Small intestine (tissue), 7 donors: ENCODE measurements at regions not wholly inside any gene's neighbourhood (a gene's known extent, or its start where the extent isn't known, plus 50 kb on each side); places are given as distances from the start of the nearest gene placed in this dataset.

Experiments used
- DNase-seq, 2 donors: peaks; one replicate each; pipeline versions ENCODE4 v3.0.0 to v3.0.0-alpha.2; 2013
- FAIRE-seq: peaks from 2 replicates; lab custom pipeline; 2012; peaks lifted over from hg19 to GRCh38; lab: Jason Lieb, UNC
- H3K27ac ChIP-seq, 3 donors: one replicate each; pipeline ENCODE4 v1.5.1; 2013; ENCODE audit warnings: low read length in 2 of 3, mild to moderate bottlenecking in 2 of 3, control low read depth in 1 of 3, inconsistent platforms in 1 of 3, low read depth in 1 of 3, moderate library complexity in 1 of 3
- H3K27me3 ChIP-seq, 3 donors: one replicate each; pipeline ENCODE4 v1.6.1; 2013; ENCODE audit warnings: low read length in 3 of 3, inconsistent platforms in 1 of 3; ENCODE audit not compliant: control insufficient read depth in 3 of 3, insufficient read depth in 3 of 3
- H3K36me3 ChIP-seq, 3 donors: one replicate each; pipeline ENCODE4 v1.6.1; 2013; ENCODE audit warnings: low read length in 3 of 3, inconsistent platforms in 1 of 3, low read depth in 1 of 3, mild to moderate bottlenecking in 1 of 3, moderate library complexity in 1 of 3; ENCODE audit not compliant: control insufficient read depth in 3 of 3, insufficient read depth in 2 of 3
- H3K4me1 ChIP-seq, 3 donors: one replicate each; pipeline ENCODE4 v1.6.1; 2013; ENCODE audit warnings: low read length in 2 of 3, inconsistent platforms in 1 of 3, low read depth in 1 of 3, mild to moderate bottlenecking in 1 of 3, moderate library complexity in 1 of 3; ENCODE audit not compliant: control insufficient read depth in 3 of 3, insufficient read depth in 2 of 3
- H3K4me3 ChIP-seq, 3 donors: one replicate each; pipeline ENCODE4 v1.5.1; 2013; ENCODE audit warnings: low read length in 3 of 3, control low read depth in 1 of 3, inconsistent platforms in 1 of 3, low read depth in 1 of 3, mild to moderate bottlenecking in 1 of 3, moderate library complexity in 1 of 3
- H3K9me3 ChIP-seq, 2 donors: one replicate each; pipeline ENCODE4 v1.6.1; 2013; ENCODE audit warnings: low read depth in 1 of 2, low read length in 1 of 2; ENCODE audit not compliant: control insufficient read depth in 2 of 2, insufficient read depth in 1 of 2
- WGBS, 3 donors: extraction: QIAGEN DNeasy Blood & Tissue Kit; methylation state at CpG; one replicate each; pipeline ENCODE4 v1.1.7; 2013; 5-methylcytosine and 5-hydroxymethylcytosine counted together
- donor health status: healthy with polysubstance abuse.
- donor health status: control.
- donor health status: control.
- donor health status: Bipolar disorder and iron deficiency.
- donor health status: healthy.

GRCh38 chr4:141783770-141784169 lies 147.4 kb downstream of the IL15 start:
- no peaks in the 10 kb centered on the region for H3K9me3 ChIP-seq
- H3K27ac ChIP-seq: no peak overlapping the region
- H3K36me3 ChIP-seq: no peaks in the 10 kb centered on the region
- no peak for DNase-seq
- H3K4me1 ChIP-seq: no peaks in the 10 kb centered on the region
- H3K4me3 ChIP-seq: no peak overlapping the region
- H3K27me3 ChIP-seq: no peaks in the 10 kb centered on the region
- no peak for FAIRE-seq

GRCh38 chr4:141786946-141787345 lies 150.6 kb downstream of the IL15 start:
- Histone ChIP-seq H3K4me3 (no peak overlapping the region), H3K27me3 (no peaks in the 10 kb centered on the region), H3K27ac (no peak overlapping the region), H3K4me1 (no peaks in the 10 kb centered on the region), H3K36me3 (no peaks in the 10 kb centered on the region), H3K9me3 (no peaks in the 10 kb centered on the region)
- no peak for FAIRE-seq
- no peak for DNase-seq

DNA sequence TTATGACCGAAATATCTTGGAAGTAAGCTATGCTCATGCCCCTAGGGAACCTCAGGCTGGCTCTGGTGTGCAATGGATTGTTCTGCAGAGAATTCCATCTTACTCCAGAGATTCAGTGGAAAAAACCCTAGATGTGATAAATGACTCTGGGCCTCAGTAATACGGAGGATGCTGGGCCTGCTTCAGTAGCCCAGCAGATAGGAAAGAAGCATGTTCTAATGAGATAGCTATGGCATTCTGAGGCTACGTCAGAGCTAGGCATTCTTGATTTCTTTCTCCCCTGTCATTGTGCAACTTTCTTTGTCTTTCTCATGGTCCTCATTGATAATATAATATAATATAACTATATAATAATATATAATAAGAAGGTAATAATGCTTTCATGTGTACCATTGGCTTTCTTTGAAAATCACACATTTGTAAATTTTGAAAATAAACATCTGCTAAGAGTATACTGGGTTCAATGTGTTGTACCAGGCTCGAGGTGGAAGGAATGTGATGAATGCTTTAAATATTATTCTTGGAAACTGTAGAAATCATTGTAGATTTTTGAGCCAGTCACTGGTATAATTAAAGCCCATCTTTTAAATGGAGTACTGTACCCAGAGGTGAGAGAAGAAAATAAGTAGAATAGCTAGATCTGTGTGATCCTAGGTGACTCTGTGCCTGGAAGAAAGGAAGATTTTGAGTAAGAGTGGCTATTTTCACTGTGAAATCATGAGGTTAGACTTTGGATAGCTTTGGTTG lies 152.0 kb downstream of the IL15 start:
- Histone ChIP-seq H3K27me3 (no peaks in the 10 kb centered on the region), H3K4me1 (no peaks in the 10 kb centered on the region), H3K4me3 (no peak overlapping the region), H3K27ac (no peak overlapping the region), H3K36me3 (no peaks in the 10 kb centered on the region), H3K9me3 (no peaks in the 10 kb centered on the region)
- FAIRE-seq (no peak), DNase-seq (no peak)
- 76 to 79% (median 77%) methylated on average over 4 of the region's 4 CpGs for WGBS, 3 donors

GRCh38 chr4:141789716-141790115 lies 153.3 kb downstream of the IL15 start:
- FAIRE-seq: no peak
- 91 to 94% (median 93%) methylated on average over 4 of the region's 4 CpGs for WGBS, 3 donors

DNA sequence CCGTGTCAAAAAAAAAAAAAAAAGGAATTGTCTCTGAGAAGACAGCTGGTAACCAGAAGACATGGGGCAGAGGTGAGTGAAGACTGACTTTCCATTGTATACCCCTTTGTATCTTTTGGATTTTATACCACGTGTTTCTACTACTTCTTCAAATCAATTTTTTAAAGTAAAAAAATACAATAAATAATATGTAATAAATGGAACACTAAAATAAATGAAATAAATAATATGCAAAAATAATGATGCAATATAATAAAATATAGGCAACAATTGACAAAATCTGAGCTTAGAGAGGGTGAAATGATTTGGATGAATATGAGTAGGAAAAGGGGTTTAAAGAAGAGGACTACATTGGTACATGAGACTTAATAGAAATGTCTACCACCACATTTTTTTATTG lies 155.8 kb downstream of the IL15 start:
- Histone ChIP-seq H3K27me3 (no peaks in the 10 kb centered on the region), H3K4me1 (no peaks in the 10 kb centered on the region), H3K4me3 (no peak overlapping the region), H3K36me3 (no peaks in the 10 kb centered on the region), H3K9me3 (no peaks in the 10 kb centered on the region), H3K27ac (no peak overlapping the region)
- FAIRE-seq: no peak
- WGBS, 3 donors: 86 to 97% (median 97%) methylated on average over 2 of the region's 2 CpGs
- no peak for DNase-seq

More at GRCh38 chr4:141789716-141790115, 153.3 kb downstream of the IL15 start:
- H3K27ac ChIP-seq: no peak overlapping the region
- H3K27me3 ChIP-seq: no peaks in the 10 kb centered on the region
- H3K9me3 ChIP-seq: no peaks in the 10 kb centered on the region
- H3K4me1 ChIP-seq: no peaks in the 10 kb centered on the region
- H3K36me3 ChIP-seq: no peaks in the 10 kb centered on the region
- H3K4me3 ChIP-seq: no peak overlapping the region
- DNase-seq: no peak

DNA sequence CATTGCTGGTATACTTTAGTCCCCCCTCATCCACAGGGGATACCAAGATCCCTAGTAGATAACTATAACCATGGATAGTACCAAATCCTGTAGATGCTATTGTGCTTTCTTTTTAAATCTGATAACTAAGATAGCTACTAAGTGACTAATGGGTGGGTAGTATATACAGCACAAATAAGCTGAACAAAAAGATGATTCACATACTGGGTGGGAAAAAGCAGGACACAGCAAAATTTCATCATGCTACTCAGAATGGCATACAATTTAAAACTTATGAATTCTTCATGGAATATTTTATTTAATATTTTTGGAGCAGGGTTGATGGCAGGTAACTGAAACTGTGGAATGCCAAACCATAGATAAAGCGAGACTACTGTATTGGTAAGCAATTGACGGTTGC lies 161.6 kb downstream of the IL15 start:
- Histone ChIP-seq H3K4me1 (no peaks in the 10 kb centered on the region), H3K27me3 (no peaks in the 10 kb centered on the region), H3K4me3 (no peak overlapping the region), H3K27ac (no peak overlapping the region), H3K36me3 (no peaks in the 10 kb centered on the region), H3K9me3 (no peaks in the 10 kb centered on the region)
- no peak for DNase-seq
- 89 to 90% (median 89%) methylated on average over 2 of the region's 2 CpGs for WGBS, 3 donors
- FAIRE-seq: no peak

- H3K4me1 ChIP-seq: no peaks in the 10 kb centered on the region
- H3K9me3 ChIP-seq: no peaks in the 10 kb centered on the region
- no peaks in the 10 kb centered on the region for H3K36me3 ChIP-seq
- no peak for FAIRE-seq
- no peak overlapping the region for H3K4me3 ChIP-seq
- WGBS, 3 donors: 85 to 95% (median 93%) methylated on average over 3 of the region's 3 CpGs
- no peaks in the 10 kb centered on the region for H3K27me3 ChIP-seq
- DNase-seq: no peak
- no peak overlapping the region for H3K27ac ChIP-seq
These were observed 165.2 kb downstream of the IL15 start for GRCh38 chr4:141801558-141801957.

GRCh38 chr4:141802333-141802732 lies 165.9 kb downstream of the IL15 start:
- H3K27me3 ChIP-seq: no peaks in the 10 kb centered on the region
- no peaks in the 10 kb centered on the region for H3K9me3 ChIP-seq
- 74 to 91% (median 88%) methylated on average over 1 of the region's 1 CpG for whole genome bisulfite sequencing, 3 donors
- FAIRE-seq: no peak
- no peak for DNase-seq
- no peaks in the 10 kb centered on the region for H3K4me1 ChIP-seq
- no peak overlapping the region for H3K27ac ChIP-seq
- H3K36me3 ChIP-seq: no peaks in the 10 kb centered on the region
- no peak overlapping the region for H3K4me3 ChIP-seq

DNA sequence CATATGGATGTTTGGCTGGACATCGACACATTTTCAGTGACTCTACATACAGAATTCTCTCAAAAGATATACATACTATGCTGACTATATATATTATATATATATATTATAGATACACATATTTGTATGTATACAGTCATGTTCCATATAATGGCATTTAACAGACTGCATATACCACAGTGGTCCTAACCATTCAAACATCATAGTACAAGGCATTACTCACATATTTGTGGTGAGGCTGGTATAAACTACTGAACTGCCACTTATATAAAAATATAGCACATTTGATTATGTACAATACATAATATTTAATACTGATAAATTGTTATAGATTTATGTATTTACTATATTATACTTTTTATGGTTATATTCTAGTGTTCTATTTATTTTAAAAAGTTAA lies 168.5 kb downstream of the IL15 start:
- no peak overlapping the region for H3K4me3 ChIP-seq
- 90 to 94% (median 90%) methylated on average over 1 of the region's 1 CpG for WGBS, 3 donors
- no peak overlapping the region for H3K27ac ChIP-seq
- no peak for DNase-seq
- H3K36me3 ChIP-seq: no peaks in the 10 kb centered on the region
- FAIRE-seq: no peak
- H3K27me3 ChIP-seq: no peaks in the 10 kb centered on the region
- H3K4me1 ChIP-seq: no peaks in the 10 kb centered on the region
- no peaks in the 10 kb centered on the region for H3K9me3 ChIP-seq
